Astrocyte of the cerebellum (primary cell): ENCODE measurements at regions not wholly inside any gene's neighbourhood (a gene's known extent, or its start where the extent isn't known, plus 50 kb on each side); places are given as distances from the start of the nearest gene placed in this dataset.

ENCODE experiments used
- DNase-seq: peaks from one replicate; pipeline ENCODE4 v3.0.0-alpha.2; 2011; ENCODE audit warnings: low read depth
- H3K4me3 ChIP-seq: 2 replicates; pipeline ENCODE4 v1.5.1; 2011; ENCODE audit warnings: mild to moderate bottlenecking, low read depth, low read length, moderate library complexity
- in situ Hi-C: cut with HindIII; loops from 2 replicates; pipeline ENCODE4 v1.10.0; 2017; ENCODE audit warnings: low sequenced_read_pairs
- TF ChIP-seq, protein P1 (sequence below): IDR thresholded peaks from 2 replicates; pipeline ENCODE4 v1.5.1; 2012; ENCODE audit warnings: low read length, low read depth, moderate library complexity, mild to moderate bottlenecking; ENCODE audit errors: missing control alignments

DNA sequence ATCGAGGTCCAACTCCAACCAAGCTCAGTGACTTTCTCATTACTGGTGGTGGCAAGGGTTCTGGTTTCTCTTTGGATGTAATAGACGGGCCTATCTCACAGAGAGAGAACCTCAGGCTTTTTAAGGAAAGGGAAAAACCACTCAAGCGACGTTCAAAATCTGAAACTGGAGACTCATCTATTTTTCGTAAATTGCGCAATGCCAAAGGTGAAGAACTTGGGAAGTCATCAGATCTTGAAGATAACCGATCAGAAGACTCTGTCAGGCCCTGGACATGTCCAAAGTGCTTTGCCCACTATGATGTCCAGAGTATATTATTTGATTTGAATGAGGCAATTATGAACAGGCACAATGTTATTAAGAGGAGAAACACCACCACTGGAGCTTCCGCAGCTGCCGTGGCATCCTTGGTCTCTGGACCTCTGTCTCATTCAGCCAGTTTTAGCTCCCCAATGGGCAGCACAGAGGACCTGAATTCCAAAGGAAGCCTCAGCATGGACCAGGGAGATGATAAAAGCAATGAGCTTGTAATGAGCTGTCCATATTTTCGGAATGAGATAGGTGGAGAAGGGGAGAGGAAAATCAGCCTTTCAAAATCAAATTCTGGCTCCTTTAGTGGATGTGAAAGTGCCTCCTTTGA is 343.5 kb upstream of the RGS6 start:
- TF ChIP-seq, protein P1, sequence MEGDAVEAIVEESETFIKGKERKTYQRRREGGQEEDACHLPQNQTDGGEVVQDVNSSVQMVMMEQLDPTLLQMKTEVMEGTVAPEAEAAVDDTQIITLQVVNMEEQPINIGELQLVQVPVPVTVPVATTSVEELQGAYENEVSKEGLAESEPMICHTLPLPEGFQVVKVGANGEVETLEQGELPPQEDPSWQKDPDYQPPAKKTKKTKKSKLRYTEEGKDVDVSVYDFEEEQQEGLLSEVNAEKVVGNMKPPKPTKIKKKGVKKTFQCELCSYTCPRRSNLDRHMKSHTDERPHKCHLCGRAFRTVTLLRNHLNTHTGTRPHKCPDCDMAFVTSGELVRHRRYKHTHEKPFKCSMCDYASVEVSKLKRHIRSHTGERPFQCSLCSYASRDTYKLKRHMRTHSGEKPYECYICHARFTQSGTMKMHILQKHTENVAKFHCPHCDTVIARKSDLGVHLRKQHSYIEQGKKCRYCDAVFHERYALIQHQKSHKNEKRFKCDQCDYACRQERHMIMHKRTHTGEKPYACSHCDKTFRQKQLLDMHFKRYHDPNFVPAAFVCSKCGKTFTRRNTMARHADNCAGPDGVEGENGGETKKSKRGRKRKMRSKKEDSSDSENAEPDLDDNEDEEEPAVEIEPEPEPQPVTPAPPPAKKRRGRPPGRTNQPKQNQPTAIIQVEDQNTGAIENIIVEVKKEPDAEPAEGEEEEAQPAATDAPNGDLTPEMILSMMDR = no peak
- H3K4me3 ChIP-seq = no peak overlapping the region
- in situ Hi-C loops = no loop called here
- DNase-seq = no peak

GRCh38 chr14:71589609-71590008 is 342.6 kb upstream of the RGS6 start:
- TF ChIP-seq, protein P1 = no peak
- no peak overlapping the region for H3K4me3 ChIP-seq
- no peak for DNase-seq
- in situ Hi-C loops = no loop called here

DNA sequence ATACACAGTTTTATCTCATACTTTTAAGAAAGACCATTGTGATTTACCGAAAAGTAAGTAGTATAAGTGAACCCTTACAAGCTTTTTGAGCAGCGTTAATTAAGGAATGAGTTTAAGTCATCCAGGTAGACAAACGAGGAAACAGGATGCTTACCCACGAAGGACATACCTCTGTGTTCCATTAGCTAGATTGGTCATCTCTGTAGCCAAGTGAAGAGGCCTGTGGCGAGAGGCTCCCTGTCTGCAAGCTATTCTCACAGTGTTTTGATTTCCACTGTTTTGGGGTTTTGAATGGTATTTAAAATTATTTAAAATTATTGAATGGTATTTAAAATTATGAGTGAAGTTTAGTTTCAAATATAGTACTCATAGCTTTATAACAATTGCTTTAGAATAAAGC is 342.1 kb upstream of the RGS6 start:
- in situ Hi-C loops = no loop called here
- TF ChIP-seq, protein P1 = no peak

GRCh38 chr14:71591231-71591630 is 341.0 kb upstream of the RGS6 start:
- in situ Hi-C loops = no loop called here
- TF ChIP-seq, protein P1 = no peak
- DNase-seq = no peak
- no peak overlapping the region for H3K4me3 ChIP-seq

More for the DNA sequence above, 342.1 kb upstream of the RGS6 start:
- no peak overlapping the region for H3K4me3 ChIP-seq
- DNase-seq = no peak

DNA sequence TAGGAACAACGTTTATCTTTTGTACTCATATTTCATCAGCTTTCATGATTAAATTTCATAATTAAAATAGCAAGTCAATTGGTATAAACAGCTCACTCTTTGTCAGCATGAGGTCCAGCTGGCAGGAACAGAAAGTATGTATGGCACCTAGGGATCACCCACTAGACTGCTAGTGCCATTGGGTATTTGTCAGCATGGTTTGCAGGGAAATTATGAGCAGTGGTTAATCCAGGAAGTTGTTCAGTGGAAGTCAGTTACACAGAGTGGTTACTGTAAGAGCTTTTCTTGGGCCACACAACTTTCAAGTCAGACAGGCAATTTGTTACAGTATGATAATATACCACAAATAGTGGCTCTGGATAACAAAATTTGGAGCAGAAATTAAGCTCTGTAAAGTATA is 340.3 kb upstream of the RGS6 start:
- TF ChIP-seq, protein P1 = no peak
- in situ Hi-C loops = no loop called here
- no peak overlapping the region for H3K4me3 ChIP-seq
- peak; percentile 31 for DNase-seq

GRCh38 chr14:71592361-71592760 is 339.9 kb upstream of the RGS6 start:
- in situ Hi-C loops = no loop called here
- H3K4me3 ChIP-seq = no peak overlapping the region
- TF ChIP-seq, protein P1 = no peak
- no peak for DNase-seq

GRCh38 chr14:71593966-71594365 is 338.3 kb upstream of the RGS6 start:
- no peak for DNase-seq
- no peak overlapping the region for H3K4me3 ChIP-seq
- TF ChIP-seq, protein P1 = no peak
- in situ Hi-C loops = no loop called here
